Skeletal muscle cell (primary cell): ENCODE measurements at regions not wholly inside any gene's neighbourhood (a gene's known extent, or its start where the extent isn't known, plus 50 kb on each side); places are given as distances from the start of the nearest gene placed in this dataset.
"Not testable (repeated sequence)": the region's sequence is repeated elsewhere in the genome, so short reads cannot be mapped to it uniquely, and the experiment has no call there.

Experiments used
- DNase-seq: peaks from one replicate; pipeline ENCODE4 v3.0.0-alpha.2; 2010; ENCODE audit warnings: low read depth
- H3K4me3 ChIP-seq: 2 replicates; pipeline ENCODE4 v1.5.1; 2011; ENCODE audit warnings: low read depth, mild to moderate bottlenecking, control low read depth, low read length, moderate library complexity

DNA sequence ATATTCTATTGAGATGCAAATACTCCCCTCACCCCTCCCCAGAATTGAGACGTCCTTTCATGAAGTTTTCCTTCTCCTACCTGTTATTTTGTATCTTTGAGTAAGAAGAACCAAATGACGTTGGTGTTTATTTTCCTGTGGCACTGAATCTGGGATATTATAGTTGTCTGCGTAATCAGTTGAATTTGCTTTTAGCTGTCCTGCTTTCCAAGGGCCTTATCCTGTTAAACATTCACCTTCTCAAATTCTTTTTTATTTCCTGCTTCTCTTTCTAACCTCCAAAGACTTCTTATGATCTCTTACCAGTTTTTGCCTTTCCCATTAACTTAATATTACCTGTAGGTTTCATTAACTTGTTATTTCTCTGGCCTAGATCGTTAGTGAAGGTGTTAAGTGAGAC is 1254.9 kb upstream of the WWC1 start:
- H3K4me3 ChIP-seq, result no peak overlapping the region
- no peak for DNase-seq

- DNase-seq, result no peak
- no peak overlapping the region for H3K4me3 ChIP-seq
These were observed 1242.3 kb upstream of the WWC1 start for GRCh38 chr5:167049043-167049663.

GRCh38 chr5:167049771-167050567 is 1241.5 kb upstream of the WWC1 start:
- H3K4me3 ChIP-seq, result no peak overlapping the region

DNA sequence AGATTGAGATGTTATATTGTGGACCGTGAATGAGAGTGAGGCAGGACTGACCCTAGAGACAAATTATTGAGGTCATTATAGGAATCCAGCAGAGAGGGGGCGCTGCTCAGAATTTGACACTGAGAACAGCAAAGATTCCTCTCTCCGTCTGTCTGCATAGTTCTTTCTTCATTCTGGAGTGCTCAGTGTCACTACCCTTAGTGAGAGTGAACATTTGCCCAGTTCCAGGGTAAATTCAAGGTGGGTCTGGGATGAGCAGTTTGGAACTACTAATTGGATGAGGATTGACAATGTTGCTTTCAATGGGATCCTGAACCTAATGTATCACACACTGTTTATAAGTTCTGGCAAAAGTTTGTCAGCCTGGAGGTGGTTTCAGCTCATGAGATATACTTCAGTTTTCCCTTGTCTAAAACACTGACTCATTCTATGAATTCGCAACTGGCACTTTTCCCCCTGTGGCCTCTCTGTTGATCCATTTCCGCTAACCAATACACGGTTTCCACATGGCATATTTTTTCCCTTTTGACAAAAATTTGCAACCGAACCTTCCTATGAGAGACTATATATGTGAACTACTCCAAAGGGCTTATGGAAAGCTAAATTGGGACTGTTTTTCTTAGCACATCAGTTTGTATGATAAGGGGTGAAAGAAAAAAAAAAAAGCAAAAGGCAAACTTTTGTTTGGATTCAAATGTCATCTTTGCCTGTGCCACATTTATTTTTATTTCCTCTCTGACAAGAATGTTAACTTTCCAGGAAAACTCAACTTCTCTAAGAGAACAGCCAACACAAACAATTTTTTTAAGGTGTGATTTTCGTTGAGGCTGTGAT is 1240.7 kb upstream of the WWC1 start:
- DNase-seq, result peak; percentile 41
- H3K4me3 ChIP-seq, result no peak overlapping the region

More at GRCh38 chr5:167049771-167050567, 1241.5 kb upstream of the WWC1 start:
- no peak for DNase-seq

GRCh38 chr5:167051402-167051768 is 1240.1 kb upstream of the WWC1 start:
- peak; percentile 52 for DNase-seq
- no peak overlapping the region for H3K4me3 ChIP-seq

DNA sequence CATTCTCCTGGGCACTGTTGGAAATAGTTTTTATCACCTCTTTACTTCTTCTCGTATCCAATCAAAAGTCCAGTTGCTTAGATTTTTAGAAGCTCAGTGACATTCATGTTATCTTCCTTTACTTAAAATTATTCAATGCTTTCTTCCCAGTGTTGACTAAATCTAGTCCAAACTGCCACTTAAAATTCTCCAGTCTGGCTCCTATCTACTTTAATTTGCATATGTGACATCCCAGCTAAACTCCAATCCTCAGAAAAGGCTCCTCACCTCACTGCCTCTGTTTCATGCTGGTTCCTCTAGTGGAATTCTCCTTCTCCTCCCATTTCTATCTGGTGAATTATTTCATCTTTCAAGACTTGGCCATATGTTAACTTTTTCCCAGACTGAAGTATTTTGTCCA is 1238.7 kb upstream of the WWC1 start:
- no peak for DNase-seq
- H3K4me3 ChIP-seq, result no peak overlapping the region

- peak; percentile 43 for DNase-seq
- H3K4me3 ChIP-seq, result no peak overlapping the region
These were observed 1233.8 kb upstream of the WWC1 start for GRCh38 chr5:167057665-167058064.

- DNase-seq, result no peak
- H3K4me3 ChIP-seq, result no peak overlapping the region
These were observed 1229.8 kb upstream of the WWC1 start for GRCh38 chr5:167061695-167062094.

- DNase-seq, result no peak
- no peak overlapping the region for H3K4me3 ChIP-seq
These were observed 1228.3 kb upstream of the WWC1 start for GRCh38 chr5:167063116-167063515.

- no peak for DNase-seq
- no peak overlapping the region for H3K4me3 ChIP-seq
These were observed 1227.7 kb upstream of the WWC1 start for GRCh38 chr5:167063788-167064187.

DNA sequence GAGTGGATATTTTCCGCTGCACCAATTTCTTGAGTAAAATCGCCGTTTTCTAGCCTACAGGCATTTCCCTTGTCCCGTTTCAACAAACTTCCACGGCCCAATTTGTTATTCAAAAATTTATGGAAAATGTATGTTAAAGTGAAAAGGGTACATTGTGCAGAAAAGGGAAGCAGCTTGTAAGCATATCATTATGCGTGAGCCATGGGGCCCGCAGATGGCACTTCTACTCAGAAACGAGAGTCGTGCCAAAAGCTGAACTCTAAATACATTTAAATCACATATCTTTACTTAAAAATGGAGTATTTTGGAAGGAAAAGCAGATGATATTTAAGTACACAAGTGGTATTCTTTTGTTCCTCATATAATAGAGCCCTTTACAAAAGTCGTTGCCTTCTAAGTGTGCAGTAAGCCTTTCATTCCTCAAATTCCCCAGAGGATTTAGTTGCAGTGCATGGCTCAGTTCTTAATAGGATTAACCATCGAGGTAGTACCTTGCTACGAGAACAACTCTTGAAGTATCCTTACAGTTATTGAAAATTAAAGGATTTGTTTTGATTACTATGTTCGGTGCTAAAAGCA is 1227.2 kb upstream of the WWC1 start:
- H3K4me3 ChIP-seq, result no peak overlapping the region
- no peak for DNase-seq

GRCh38 chr5:167065794-167066193 is 1225.7 kb upstream of the WWC1 start:
- no peak overlapping the region for H3K4me3 ChIP-seq
- no peak for DNase-seq

- H3K4me3 ChIP-seq, result no peak overlapping the region
- DNase-seq, result no peak
These were observed 1219.3 kb upstream of the WWC1 start for GRCh38 chr5:167071981-167072610.

DNA sequence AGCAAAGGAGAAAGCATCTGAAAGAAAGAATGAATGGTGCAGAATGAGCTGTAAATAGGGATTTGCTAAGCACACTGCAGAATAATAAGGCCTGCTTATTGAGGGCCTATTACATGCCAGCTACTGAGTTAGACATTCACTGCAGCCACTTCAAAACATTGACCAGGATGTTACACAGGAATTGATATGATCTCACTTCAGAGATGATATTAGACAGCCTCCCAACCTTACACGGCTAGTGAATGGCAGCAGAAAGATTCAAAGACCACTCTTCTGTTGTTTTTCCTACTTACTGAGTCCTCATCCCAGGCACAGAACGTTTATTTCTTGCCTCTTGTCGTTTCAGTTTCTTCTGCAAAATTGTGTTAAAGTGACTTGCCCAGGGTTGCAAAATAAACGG is 1209.9 kb upstream of the WWC1 start:
- no peak overlapping the region for H3K4me3 ChIP-seq
- no peak for DNase-seq

DNA sequence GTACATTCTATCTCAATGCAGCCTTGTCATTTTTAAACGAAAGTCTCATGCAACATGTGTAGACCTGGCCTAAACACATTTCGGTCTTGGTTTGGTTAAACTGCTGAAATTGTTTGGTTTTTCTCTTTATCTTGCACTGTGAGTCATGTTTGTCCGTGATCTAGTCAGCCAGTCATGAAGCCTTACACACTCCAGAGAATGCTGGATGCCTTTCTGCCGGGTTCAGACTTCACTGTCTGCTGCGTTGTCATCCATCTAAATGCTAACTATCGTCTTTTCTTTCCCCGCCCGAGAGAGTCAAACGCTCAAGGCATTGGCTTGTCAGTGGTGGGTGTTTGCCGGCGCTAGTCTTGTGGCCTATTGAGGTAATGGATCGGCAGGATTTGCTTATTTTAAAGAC is 1194.6 kb upstream of the WWC1 start:
- no peak overlapping the region for H3K4me3 ChIP-seq
- DNase-seq, result no peak

DNA sequence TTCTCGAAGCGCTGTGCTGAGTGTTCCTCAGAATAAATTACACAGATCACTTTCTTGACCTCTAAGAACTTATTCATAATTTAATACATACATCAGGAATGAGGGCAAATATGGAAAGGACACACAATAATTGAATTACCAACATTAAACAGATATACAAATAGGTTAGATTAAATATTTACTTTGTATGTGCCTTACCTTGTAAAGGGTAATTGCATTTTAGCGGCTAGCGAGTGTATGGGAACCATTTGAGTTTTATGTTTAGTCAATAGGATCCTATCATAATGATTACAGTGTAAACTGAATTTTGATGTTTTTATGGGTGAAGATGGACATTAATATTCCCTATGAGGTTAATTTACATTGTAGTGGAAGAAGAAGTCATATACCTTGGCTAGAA is 1187.1 kb upstream of the WWC1 start:
- no peak overlapping the region for H3K4me3 ChIP-seq
- no peak for DNase-seq

DNA sequence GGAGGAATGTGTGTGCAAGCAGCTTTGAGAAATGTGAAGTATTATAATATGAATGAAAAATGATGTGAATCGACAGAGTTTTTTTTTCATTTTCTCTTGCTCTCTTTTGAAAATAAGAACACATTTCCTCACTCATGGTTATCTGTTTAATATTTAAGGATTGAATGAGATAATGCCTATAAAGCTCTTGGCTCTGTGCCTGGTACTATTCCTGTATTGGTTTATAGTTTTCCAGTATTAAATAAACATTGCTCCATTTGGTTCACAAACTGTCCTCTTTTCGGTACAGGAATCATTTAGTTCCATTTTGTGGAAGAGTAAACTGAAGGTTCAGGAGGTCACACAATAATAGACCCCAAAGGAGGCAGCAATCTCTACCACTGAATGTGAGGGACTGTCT is 1185.5 kb upstream of the WWC1 start:
- no peak overlapping the region for H3K4me3 ChIP-seq
- DNase-seq, result no peak

- no peak for DNase-seq
These were observed 1183.8 kb upstream of the WWC1 start for GRCh38 chr5:167107684-167108083.

DNA sequence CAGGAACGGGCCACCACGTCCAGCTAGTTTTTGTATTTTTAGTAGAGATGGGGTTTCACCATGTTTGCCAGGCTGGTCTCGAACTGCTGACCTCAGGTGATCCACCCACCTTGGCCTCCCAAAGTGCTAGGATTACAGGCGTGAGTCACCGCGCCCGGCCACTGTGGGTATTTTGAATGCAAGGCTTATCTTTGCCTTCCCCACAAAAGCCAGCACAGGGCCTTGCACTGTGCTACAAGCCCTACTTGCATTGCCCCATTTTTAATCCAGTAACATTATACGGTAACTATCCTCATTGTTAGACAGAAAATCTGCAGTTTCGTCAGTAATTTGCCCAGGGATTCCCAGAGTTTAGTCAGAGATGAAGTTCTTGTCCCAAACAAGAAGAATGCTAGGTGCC is 1183.2 kb upstream of the WWC1 start:
- not testable (repeated sequence) for H3K4me3 ChIP-seq

More at GRCh38 chr5:167107684-167108083, 1183.8 kb upstream of the WWC1 start:
- no peak overlapping the region for H3K4me3 ChIP-seq

DNA sequence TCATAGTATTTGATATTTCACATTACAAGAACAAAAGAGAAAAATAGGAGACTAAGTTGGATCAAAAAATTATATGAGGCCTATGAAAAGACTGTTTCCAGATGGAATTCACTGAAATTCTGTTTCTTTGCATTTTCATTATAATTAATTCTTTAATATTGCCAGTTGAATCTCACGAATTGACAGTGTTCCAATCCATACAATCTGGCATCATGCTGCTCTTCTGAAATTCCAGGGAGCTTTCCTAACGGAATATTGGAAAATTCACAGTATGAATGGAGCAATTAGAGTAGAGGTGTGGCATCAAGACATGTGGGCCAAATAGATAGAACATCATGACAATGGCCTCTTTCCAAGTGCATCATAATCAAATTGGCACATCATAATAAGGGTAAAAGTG is 1178.9 kb upstream of the WWC1 start:
- no peak overlapping the region for H3K4me3 ChIP-seq
- DNase-seq, result no peak

More for the DNA sequence above, 1183.2 kb upstream of the WWC1 start:
- DNase-seq, result not testable (repeated sequence)
